ENCODE measurements at regions not wholly inside any gene's neighbourhood (a gene's known extent, or its start where the extent isn't known, plus 50 kb on each side); places are given as distances from the start of the nearest gene placed in this dataset.

DNA sequence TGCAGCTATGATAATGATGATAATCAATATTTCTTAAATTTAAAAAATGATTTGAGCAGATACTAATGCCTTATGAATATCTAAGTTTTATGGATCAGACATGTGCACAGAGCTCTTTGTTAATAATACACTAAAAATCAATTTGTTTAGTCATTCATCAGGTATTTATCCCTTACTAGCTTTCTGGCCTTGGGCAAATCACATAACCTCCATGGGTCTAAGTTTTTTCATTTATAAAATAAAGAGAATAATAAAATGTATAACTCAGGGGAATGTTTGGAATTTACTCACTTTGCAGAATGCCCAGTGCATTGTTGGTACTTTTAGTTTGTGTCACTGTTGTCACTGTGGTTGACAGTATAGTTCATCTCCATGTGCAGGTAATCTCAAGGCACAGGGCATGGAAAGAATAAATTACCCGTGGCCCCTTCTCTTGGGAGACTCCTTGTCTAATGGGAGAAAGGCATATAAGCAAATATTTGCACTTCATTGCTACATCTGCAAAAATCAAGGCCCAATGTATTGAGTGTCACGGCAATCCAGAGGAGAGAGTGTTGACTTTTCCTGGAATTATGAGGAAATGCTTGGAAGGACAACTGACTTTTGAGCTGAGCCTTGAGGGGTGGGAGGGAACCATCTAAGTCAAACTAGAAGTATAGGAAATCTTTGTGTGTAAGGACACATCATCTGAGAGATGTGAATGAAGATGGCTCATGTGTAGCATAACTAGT, 64.7 kb upstream of the CTTNBP2 start:
- H3K27ac ChIP-seq (ENCODE audit: low read depth in 1 of 2, low read length in 1 of 2), result no peak overlapping the region
- no peak for DNase-seq
- H3K27me3 ChIP-seq (ENCODE audit: control insufficient read depth in 3 of 3, insufficient read depth in 3 of 3, low read length in 2 of 3), result no peaks in the 10 kb centered on the region
- no peak for ATAC-seq (ENCODE audit: insufficient read depth, low FRiP score)
- H3K9me3 ChIP-seq (ENCODE audit: control insufficient read depth in 4 of 4, insufficient read depth in 3 of 4, low read length in 3 of 4), result peaks cover 0 to 6% (median 0%) of the 10 kb centered on the region in 4 donors
- H3K9ac ChIP-seq (ENCODE audit: insufficient read depth in 1 of 2, low read length in 2 of 2), result no peak overlapping the region
- no peaks in the 10 kb centered on the region for H3K36me3 ChIP-seq (ENCODE audit: control insufficient read depth in 4 of 4, insufficient read depth in 4 of 4, low read length in 4 of 4)
- no peaks in the 10 kb centered on the region for H3K4me1 ChIP-seq (ENCODE audit: control insufficient read depth in 5 of 5, insufficient read depth in 5 of 5, low read length in 5 of 5)
- TF ChIP-seq, protein P1, sequence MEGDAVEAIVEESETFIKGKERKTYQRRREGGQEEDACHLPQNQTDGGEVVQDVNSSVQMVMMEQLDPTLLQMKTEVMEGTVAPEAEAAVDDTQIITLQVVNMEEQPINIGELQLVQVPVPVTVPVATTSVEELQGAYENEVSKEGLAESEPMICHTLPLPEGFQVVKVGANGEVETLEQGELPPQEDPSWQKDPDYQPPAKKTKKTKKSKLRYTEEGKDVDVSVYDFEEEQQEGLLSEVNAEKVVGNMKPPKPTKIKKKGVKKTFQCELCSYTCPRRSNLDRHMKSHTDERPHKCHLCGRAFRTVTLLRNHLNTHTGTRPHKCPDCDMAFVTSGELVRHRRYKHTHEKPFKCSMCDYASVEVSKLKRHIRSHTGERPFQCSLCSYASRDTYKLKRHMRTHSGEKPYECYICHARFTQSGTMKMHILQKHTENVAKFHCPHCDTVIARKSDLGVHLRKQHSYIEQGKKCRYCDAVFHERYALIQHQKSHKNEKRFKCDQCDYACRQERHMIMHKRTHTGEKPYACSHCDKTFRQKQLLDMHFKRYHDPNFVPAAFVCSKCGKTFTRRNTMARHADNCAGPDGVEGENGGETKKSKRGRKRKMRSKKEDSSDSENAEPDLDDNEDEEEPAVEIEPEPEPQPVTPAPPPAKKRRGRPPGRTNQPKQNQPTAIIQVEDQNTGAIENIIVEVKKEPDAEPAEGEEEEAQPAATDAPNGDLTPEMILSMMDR (IDR thresholded peaks at IDR 0.05; ENCODE audit: control extremely low read depth, extremely low read depth), result no peak
- no peak overlapping the region for H3K4me3 ChIP-seq
- 52 to 75% methylated on average over 2 of the region's 2 CpGs for WGBS, 2 donors

DNA sequence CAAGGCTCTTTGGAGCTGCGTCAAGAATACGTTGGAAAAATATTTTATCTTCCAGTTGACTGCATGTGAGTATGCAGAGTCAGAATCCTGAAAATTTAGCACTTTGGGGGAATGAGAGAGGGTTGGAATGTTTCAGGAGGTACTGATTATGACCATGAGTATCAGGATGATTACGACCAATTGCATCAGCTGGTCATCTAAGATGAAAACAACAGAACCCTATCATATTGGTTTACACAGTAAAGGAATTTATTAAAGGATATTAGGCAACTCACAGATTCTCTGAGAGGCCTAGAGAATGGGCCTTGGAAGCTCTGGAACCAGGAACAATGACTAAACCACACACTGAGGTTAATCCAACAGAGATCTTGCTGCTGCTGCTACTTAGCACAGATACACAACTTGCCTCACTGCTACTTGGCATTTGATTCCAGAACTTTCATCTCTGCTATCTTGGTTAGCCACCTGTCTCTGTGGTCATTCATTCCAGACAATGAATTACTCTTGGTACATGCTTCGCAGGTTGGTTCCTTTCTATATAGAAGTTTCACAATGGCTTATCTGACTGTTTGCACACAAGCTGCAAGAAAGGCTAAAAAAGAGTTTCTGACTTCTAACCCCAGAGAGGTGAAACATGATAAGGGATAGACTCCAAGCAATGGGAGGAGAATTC, 68.0 kb upstream of the CTTNBP2 start:
- Histone ChIP-seq H3K4me1 (ENCODE audit: control insufficient read depth in 5 of 5, insufficient read depth in 5 of 5, low read length in 5 of 5) (peaks cover 0 to 14% (median 2%) of the 10 kb centered on the region in 5 donors), H3K27ac (ENCODE audit: low read depth in 1 of 2, low read length in 1 of 2) (no peak overlapping the region), H3K9me3 (ENCODE audit: control insufficient read depth in 4 of 4, insufficient read depth in 3 of 4, low read length in 3 of 4) (peaks cover 0 to 2% (median 1%) of the 10 kb centered on the region in 4 donors), H3K4me3 (no peak overlapping the region), H3K27me3 (ENCODE audit: control insufficient read depth in 3 of 3, insufficient read depth in 3 of 3, low read length in 2 of 3) (no peaks in the 10 kb centered on the region), H3K36me3 (ENCODE audit: control insufficient read depth in 4 of 4, insufficient read depth in 4 of 4, low read length in 4 of 4) (no peaks in the 10 kb centered on the region), H3K9ac (ENCODE audit: insufficient read depth in 1 of 2, low read length in 2 of 2) (no peak overlapping the region)
- ATAC-seq (ENCODE audit: insufficient read depth, low FRiP score), result no peak
- DNase-seq, result no peak
- TF ChIP-seq, protein P1 (IDR thresholded peaks at IDR 0.05; ENCODE audit: control extremely low read depth, extremely low read depth), result no peak
- 89% methylated on average over 4 of the region's 4 CpGs for WGBS, 2 donors

DNA sequence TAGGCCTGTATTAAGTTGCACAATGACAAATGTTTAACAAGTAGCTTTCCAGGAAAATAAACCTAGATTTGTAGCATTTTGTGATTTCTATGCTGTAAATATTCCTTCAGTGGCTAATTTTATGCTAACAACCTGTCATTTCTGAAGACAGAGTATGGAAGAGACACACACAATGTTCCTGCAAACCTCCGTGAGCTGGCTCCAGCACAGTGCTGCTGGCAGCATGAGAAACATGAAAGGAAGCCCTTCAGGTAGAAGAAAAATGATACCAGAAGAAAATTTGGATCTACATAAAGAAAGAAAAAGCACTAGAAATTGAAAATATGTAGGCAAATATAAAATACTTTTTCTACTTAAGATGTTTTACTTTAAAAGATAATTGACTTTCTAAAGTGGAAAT, 69.5 kb upstream of the CTTNBP2 start:
- Histone ChIP-seq H3K9me3 (ENCODE audit: control insufficient read depth in 4 of 4, insufficient read depth in 3 of 4, low read length in 3 of 4) (peaks cover 0 to 2% (median 1%) of the 10 kb centered on the region in 4 donors), H3K36me3 (ENCODE audit: control insufficient read depth in 4 of 4, insufficient read depth in 4 of 4, low read length in 4 of 4) (no peaks in the 10 kb centered on the region), H3K27ac (ENCODE audit: low read depth in 1 of 2, low read length in 1 of 2) (no peak overlapping the region), H3K27me3 (ENCODE audit: control insufficient read depth in 3 of 3, insufficient read depth in 3 of 3, low read length in 2 of 3) (no peaks in the 10 kb centered on the region), H3K9ac (ENCODE audit: insufficient read depth in 1 of 2, low read length in 2 of 2) (no peak overlapping the region), H3K4me3 (no peak overlapping the region), H3K4me1 (ENCODE audit: control insufficient read depth in 5 of 5, insufficient read depth in 5 of 5, low read length in 5 of 5) (peaks cover 0 to 19% (median 6%) of the 10 kb centered on the region in 5 donors)
- WGBS, 2 donors, result 90 to 92% methylated on average over 1 of the region's 1 CpG
- TF ChIP-seq, protein P1 (IDR thresholded peaks at IDR 0.05; ENCODE audit: control extremely low read depth, extremely low read depth), result no peak
- ATAC-seq (ENCODE audit: insufficient read depth, low FRiP score) (no peak), DNase-seq (no peak)

Data from lung (tissue), 11 donors.